Transverse colon (tissue), 4 donors: ENCODE measurements at regions not wholly inside any gene's neighbourhood (a gene's known extent, or its start where the extent isn't known, plus 50 kb on each side); places are given as distances from the start of the nearest gene placed in this dataset.

Experiments used
- DNase-seq: peaks from one replicate; pipeline ENCODE4 v3.0.0-alpha.2; 2019
- H3K27ac ChIP-seq, 4 donors: fragments of 200-600 bp; sonication (generic); 2 replicates each; pipeline ENCODE4 v1.5.1; 2016 to 2018; ENCODE audit warnings: inconsistent platforms in 4 of 4
- H3K27me3 ChIP-seq: fragments of 200-600 bp; sonication (generic); 2 replicates; pipeline ENCODE4 v1.5.1; 2017; ENCODE audit warnings: inconsistent platforms
- H3K36me3 ChIP-seq, 4 donors: fragments of 200-600 bp; sonication (generic); 2 replicates each; pipeline ENCODE4 v1.5.1; 2017 to 2019; ENCODE audit warnings: inconsistent platforms in 4 of 4
- H3K4me1 ChIP-seq, 4 donors: fragments of 200-600 bp; sonication (generic); 2 replicates each; pipeline ENCODE4 v1.5.1; 2017 to 2020; ENCODE audit warnings: inconsistent platforms in 4 of 4
- H3K4me3 ChIP-seq, 4 donors: fragments of 200-600 bp; sonication (generic); 1 replicate in 1 of 4; 2 replicates in 3 of 4; pipeline versions ENCODE4 v1.5.1 to v1.6.1; 2017 to 2019; ENCODE audit warnings: inconsistent platforms in 4 of 4
- H3K9me3 ChIP-seq, 2 donors: fragments of 200-600 bp; sonication (generic); 2 replicates each; pipeline ENCODE4 v1.5.1; 2017 to 2019; ENCODE audit warnings: inconsistent platforms in 2 of 2
- CTCF ChIP-seq, 5 experiments: fragments of 200-600 bp in 3 of 5; fragments of 450-650 bp in 2 of 5; sonication (generic) in 3 of 5; IDR thresholded peaks; 1 replicate in 2 of 5; 2 replicates in 3 of 5; pipeline ENCODE4 v1.5.1; 2016 to 2017; ENCODE audit warnings: antibody characterized with exemption in 5 of 5, inconsistent platforms in 3 of 5, mild to moderate bottlenecking in 2 of 5, moderate library complexity in 1 of 5
- EP300 ChIP-seq: sonication (generic); formaldehyde crosslinking; IDR thresholded peaks from one replicate; pipeline ENCODE4 v1.6.1; 2017; ENCODE audit warnings: antibody characterized with exemption, low read depth
- POLR2A ChIP-seq: fragments of 450-650 bp; IDR thresholded peaks from one replicate; pipeline ENCODE4 v1.6.1; 2016; ENCODE audit warnings: antibody characterized with exemption, mild to moderate bottlenecking, moderate library complexity
- POLR2AphosphoS5 ChIP-seq, 3 donors: sonication (generic); formaldehyde crosslinking; IDR thresholded peaks; one replicate each; pipeline ENCODE4 v1.6.1; 2016; ENCODE audit warnings: antibody characterized with exemption in 3 of 3
- WGBS, 2 donors: methylation state at CpG; one replicate each; pipeline ENCODE4 v1.1.5; 2018; ENCODE audit warnings: low coverage in 1 of 2; 5-methylcytosine and 5-hydroxymethylcytosine counted together
- in situ Hi-C, 4 donors: fragments of 200-750 bp; cut with MboI; loops; one replicate each; pipeline versions ENCODE4 v1.15.0 to v1.15.1; 2017; ENCODE audit warnings: low sequenced_read_pairs in 3 of 4, low pct_ligation_motif_present in 1 of 4, low pct_unique_long_range_greater_than_20kb in 1 of 4
- intact Hi-C: fragments of 100-400 bp; cut with DNase I; formaldehyde crosslinking; loops from one replicate; pipeline ENCODE4 v1.15.1; 2023; ENCODE audit warnings: low total_unique reads

- no peaks in the 10 kb centered on the region for H3K9me3 ChIP-seq
- no peaks in the 10 kb centered on the region for H3K27me3 ChIP-seq
- H3K4me1 ChIP-seq = no peaks in the 10 kb centered on the region
- H3K36me3 ChIP-seq = no peaks in the 10 kb centered on the region
- no peak for DNase-seq
- WGBS, 2 donors = 67 to 90% methylated on average over 3 of the region's 3 CpGs
- no peak overlapping the region for H3K4me3 ChIP-seq
- intact Hi-C loops (no loop called here), in situ Hi-C loops (no loop called here)
- TF ChIP-seq POLR2AphosphoS5 (IDR thresholded peaks at IDR 0.05) = no peak
- TF ChIP-seq POLR2A = no peak
- no peak for TF ChIP-seq EP300
- no peak for TF ChIP-seq CTCF (IDR thresholded peaks at IDR 0.05)
- H3K27ac ChIP-seq = no peak overlapping the region
Observed at GRCh38 chr5:174542037-174542436, 182.3 kb upstream of the MSX2 start.

GRCh38 chr5:174542471-174542870 is 181.9 kb upstream of the MSX2 start:
- DNase-seq = no peak

GRCh38 chr5:174545926-174546325 is 178.5 kb upstream of the MSX2 start:
- no peaks in the 10 kb centered on the region for H3K27me3 ChIP-seq
- no peaks in the 10 kb centered on the region for H3K4me1 ChIP-seq
- in situ Hi-C loops (no loop called here), intact Hi-C loops (no loop called here)
- H3K27ac ChIP-seq = no peak overlapping the region
- no peak overlapping the region for H3K4me3 ChIP-seq
- TF ChIP-seq POLR2AphosphoS5 (IDR thresholded peaks at IDR 0.05) (no peak), CTCF (IDR thresholded peaks at IDR 0.05) (no peak), POLR2A (no peak), EP300 (no peak)
- H3K9me3 ChIP-seq = no peaks in the 10 kb centered on the region
- H3K36me3 ChIP-seq = no peaks in the 10 kb centered on the region
- 64% methylated on average over 3 of the region's 3 CpGs; no CpG with 5 or more reads in 1 of the 2 donors for WGBS, 2 donors
- no peak for DNase-seq

More at GRCh38 chr5:174542471-174542870, 181.9 kb upstream of the MSX2 start:
- in situ Hi-C loops = no loop called here
- H3K4me3 ChIP-seq = no peak overlapping the region
- H3K9me3 ChIP-seq = no peaks in the 10 kb centered on the region
- intact Hi-C loops = no loop called here
- WGBS, 2 donors = 84 to 87% methylated on average over 6 to 10 of the region's 10 CpGs
- no peak overlapping the region for H3K27ac ChIP-seq
- H3K4me1 ChIP-seq = no peaks in the 10 kb centered on the region
- H3K27me3 ChIP-seq = no peaks in the 10 kb centered on the region
- no peak for TF ChIP-seq CTCF (IDR thresholded peaks at IDR 0.05)
- no peaks in the 10 kb centered on the region for H3K36me3 ChIP-seq

- Histone ChIP-seq H3K36me3 (no peaks in the 10 kb centered on the region), H3K4me1 (no peaks in the 10 kb centered on the region), H3K4me3 (no peak overlapping the region), H3K27me3 (no peaks in the 10 kb centered on the region), H3K27ac (no peak overlapping the region), H3K9me3 (no peaks in the 10 kb centered on the region)
- WGBS, 2 donors = 77 to 79% methylated on average over 2 to 7 of the region's 7 CpGs
- intact Hi-C loops = no loop called here
- TF ChIP-seq EP300 (no peak), CTCF (IDR thresholded peaks at IDR 0.05) (no peak), POLR2AphosphoS5 (IDR thresholded peaks at IDR 0.05) (no peak), POLR2A (no peak)
- in situ Hi-C loops = no loop called here
- DNase-seq = no peak
Observed at GRCh38 chr5:174547814-174548213, 176.6 kb upstream of the MSX2 start.
